HL-60 (cell line): ENCODE measurements at regions not wholly inside any gene's neighbourhood (a gene's known extent, or its start where the extent isn't known, plus 50 kb on each side); places are given as distances from the start of the nearest gene placed in this dataset.

Experiments
- DNase-seq, 2 experiments: peaks; one replicate each; pipeline ENCODE4 v3.0.0-alpha.2; 2010 to 2020; ENCODE audit warnings: low read depth in 1 of 2, low spot score in 1 of 2
- H3K27ac ChIP-seq: fragments of 250-450 bp; sonication (Bioruptor Pico); replicated peaks from 2 replicates; pipeline ENCODE4 v1.5.1; 2020; ENCODE audit warnings: mild to moderate bottlenecking, moderate library complexity
- H3K27me3 ChIP-seq: fragments of 250-450 bp; sonication (Bioruptor Pico); 2 replicates; pipeline ENCODE4 v1.5.1; 2021; ENCODE audit warnings: mild to moderate bottlenecking, moderate library complexity; ENCODE audit not compliant: insufficient read depth, poor library complexity, severe bottlenecking
- H3K4me3 ChIP-seq: replicated peaks from 2 replicates; pipeline ENCODE4 v1.5.1; 2011; ENCODE audit warnings: mild to moderate bottlenecking, control low read depth, low read length; ENCODE audit not compliant: insufficient read depth
- CTCF ChIP-seq: IDR thresholded peaks from one replicate; pipeline ENCODE4 v1.5.1; 2011; ENCODE audit warnings: low read length, control low read depth, inconsistent platforms; ENCODE audit not compliant: insufficient read depth
- GABPA ChIP-seq: IDR thresholded peaks from 2 replicates; pipeline ENCODE4 v1.6.1; 2012; ENCODE audit warnings: low read depth
- POLR2AphosphoS5 ChIP-seq: IDR thresholded peaks from 2 replicates; pipeline ENCODE4 v1.6.1; 2012; ENCODE audit warnings: low read depth
- REST ChIP-seq: IDR thresholded peaks from 2 replicates; pipeline ENCODE4 v1.6.1; 2012; ENCODE audit warnings: low read depth; ENCODE audit not compliant: insufficient replicate concordance
- SPI1 ChIP-seq: IDR thresholded peaks from 2 replicates; pipeline ENCODE4 v1.6.1; 2012; ENCODE audit warnings: low read depth, mild to moderate bottlenecking, borderline replicate concordance

- H3K27ac ChIP-seq: no peak overlapping the region
- no peak for DNase-seq
- H3K27me3 ChIP-seq: no peaks in the 10 kb centered on the region
- no peak for TF ChIP-seq CTCF
- no peak for TF ChIP-seq SPI1
- TF ChIP-seq GABPA: no peak
- TF ChIP-seq POLR2AphosphoS5: no peak
- no peak for TF ChIP-seq REST
- H3K4me3 ChIP-seq: no peak overlapping the region
These were observed 151.4 kb upstream of the BCL6 start for GRCh38 chr3:187896646-187897045.

- H3K27me3 ChIP-seq: no peaks in the 10 kb centered on the region
- no peak overlapping the region for H3K4me3 ChIP-seq
- H3K27ac ChIP-seq: no peak overlapping the region
- DNase-seq: no peak
- TF ChIP-seq CTCF (no peak), REST (no peak), GABPA (no peak), POLR2AphosphoS5 (no peak), SPI1 (no peak)
These were observed 154.0 kb upstream of the BCL6 start for GRCh38 chr3:187899246-187899645.

- Histone ChIP-seq H3K4me3 (no peak overlapping the region), H3K27me3 (no peaks in the 10 kb centered on the region), H3K27ac (no peak overlapping the region)
- TF ChIP-seq POLR2AphosphoS5 (no peak), GABPA (no peak), SPI1 (no peak), CTCF (no peak), REST (no peak)
- no peak for DNase-seq
These were observed 155.9 kb upstream of the BCL6 start for GRCh38 chr3:187900993-187901755.
